H9 (cell line): ENCODE measurements at regions not wholly inside any gene's neighbourhood (a gene's known extent, or its start where the extent isn't known, plus 50 kb on each side); places are given as distances from the start of the nearest gene placed in this dataset.
"Not testable (repeated sequence)": the region's sequence is repeated elsewhere in the genome, so short reads cannot be mapped to it uniquely, and the experiment has no call there.

Experiments
- DNase-seq: peaks from one replicate; pipeline ENCODE4 v3.0.0-alpha.2; 2017
- H2AFZ ChIP-seq: one replicate; pipeline ENCODE4 v1.6.1; 2013; ENCODE audit warnings: mild to moderate bottlenecking, low read length, control low read depth, moderate library complexity
- H2AK5ac ChIP-seq: 2 replicates; pipeline ENCODE4 v1.6.1; 2013; ENCODE audit warnings: low read length, control low read depth, mixed read lengths; ENCODE audit not compliant: insufficient read length
- H2BK120ac ChIP-seq: one replicate; pipeline ENCODE4 v1.6.1; 2013; ENCODE audit warnings: low read depth, mild to moderate bottlenecking, low read length, control low read depth, inconsistent platforms; ENCODE audit not compliant: poor library complexity, severe bottlenecking
- H2BK12ac ChIP-seq: 2 replicates; pipeline ENCODE4 v1.6.1; 2013; ENCODE audit warnings: low read length, control low read depth, mixed read lengths, low read depth; ENCODE audit not compliant: insufficient read length
- H2BK15ac ChIP-seq: 2 replicates; pipeline ENCODE4 v1.6.1; 2013; ENCODE audit warnings: low read depth, low read length, control low read depth
- H2BK20ac ChIP-seq: one replicate; pipeline ENCODE4 v1.6.1; 2013; ENCODE audit warnings: low read depth, mild to moderate bottlenecking, low read length, control low read depth, inconsistent platforms; ENCODE audit not compliant: poor library complexity, severe bottlenecking
- H2BK5ac ChIP-seq: 2 replicates; pipeline ENCODE4 v1.6.1; 2013; ENCODE audit warnings: low read length, control low read depth, mixed read lengths; ENCODE audit not compliant: insufficient read length
- H3K14ac ChIP-seq: 2 replicates; pipeline ENCODE4 v1.6.1; 2013; ENCODE audit warnings: low read length, control low read depth; ENCODE audit not compliant: insufficient read depth
- H3K18ac ChIP-seq: 2 replicates; pipeline ENCODE4 v1.6.1; 2013; ENCODE audit warnings: low read depth, mild to moderate bottlenecking, mixed read lengths, low read length, control low read depth; ENCODE audit not compliant: insufficient read length
- H3K23ac ChIP-seq: 2 replicates; pipeline ENCODE4 v1.6.1; 2013; ENCODE audit warnings: low read length, control low read depth, mixed read lengths, low read depth; ENCODE audit not compliant: insufficient read length
- H3K23me2 ChIP-seq: 2 replicates; pipeline ENCODE4 v1.6.1; 2013; ENCODE audit warnings: low read depth, mild to moderate bottlenecking, mixed read lengths, low read length, control low read depth; ENCODE audit not compliant: insufficient read length, poor library complexity, severe bottlenecking
- H3K27ac ChIP-seq: 2 replicates; pipeline ENCODE4 v1.5.1; 2013; ENCODE audit warnings: low read length, control low read depth, mixed read lengths, low read depth; ENCODE audit not compliant: insufficient read length
- H3K27me3 ChIP-seq: 2 replicates; pipeline ENCODE4 v1.6.1; 2013; ENCODE audit warnings: low read length, control low read depth, inconsistent platforms; ENCODE audit not compliant: insufficient read depth
- H3K4ac ChIP-seq: 2 replicates; pipeline ENCODE4 v1.6.1; 2013; ENCODE audit warnings: low read depth, mild to moderate bottlenecking, control low read depth, inconsistent platforms, low read length, moderate library complexity
- H3K4me1 ChIP-seq: 2 replicates; pipeline ENCODE4 v1.6.1; 2013; ENCODE audit warnings: low read length, control low read depth, inconsistent platforms; ENCODE audit not compliant: insufficient read depth
- H3K4me2 ChIP-seq: 2 replicates; pipeline ENCODE4 v1.6.1; 2013; ENCODE audit warnings: low read length, control low read depth, mixed read lengths; ENCODE audit not compliant: insufficient read length, insufficient read depth
- H3K56ac ChIP-seq: 2 replicates; pipeline ENCODE4 v1.6.1; 2013; ENCODE audit warnings: low read depth, mild to moderate bottlenecking, mixed read lengths, low read length, control low read depth; ENCODE audit not compliant: insufficient read length
- H3K79me1 ChIP-seq: 2 replicates; pipeline ENCODE4 v1.6.1; 2013; ENCODE audit warnings: low read depth, mild to moderate bottlenecking, moderate library complexity, low read length, control low read depth, inconsistent platforms; ENCODE audit not compliant: insufficient read depth, poor library complexity, severe bottlenecking
- H3K79me2 ChIP-seq: 2 replicates; pipeline ENCODE4 v1.6.1; 2013; ENCODE audit warnings: low read length, control low read depth, inconsistent platforms; ENCODE audit not compliant: insufficient read depth
- H3K9ac ChIP-seq: 2 replicates; pipeline ENCODE4 v1.6.1; 2013; ENCODE audit warnings: low read length, control low read depth, mixed read lengths; ENCODE audit not compliant: insufficient read length; ENCODE audit errors: extremely low read depth
- H3K9me3 ChIP-seq: one replicate; pipeline ENCODE4 v1.6.1; 2013; ENCODE audit warnings: low read depth, low read length, inconsistent platforms; ENCODE audit not compliant: control insufficient read depth
- H3T11ph ChIP-seq: one replicate; pipeline ENCODE4 v1.6.1; 2013; ENCODE audit warnings: mild to moderate bottlenecking, low read length, control low read depth, inconsistent platforms
- H4K20me1 ChIP-seq: one replicate; pipeline ENCODE4 v1.6.1; 2013; ENCODE audit not compliant: control insufficient read depth, insufficient read length, insufficient read depth
- H4K5ac ChIP-seq: 2 replicates; pipeline ENCODE4 v1.6.1; 2013; ENCODE audit warnings: low read depth, mild to moderate bottlenecking, mixed read lengths, low read length, control low read depth; ENCODE audit not compliant: insufficient read length
- H4K8ac ChIP-seq: replicated peaks from 2 replicates; pipeline ENCODE4 v1.6.1; 2013; ENCODE audit warnings: low read length, control low read depth, mixed read lengths, low read depth; ENCODE audit not compliant: insufficient read length
- H4K91ac ChIP-seq: 2 replicates; pipeline ENCODE4 v1.6.1; 2013; ENCODE audit warnings: low read depth, mild to moderate bottlenecking, moderate library complexity, mixed read lengths, low read length, control low read depth; ENCODE audit not compliant: insufficient read length
- H3K27ac Mint-ChIP-seq, 3 experiments: 2 replicates in 2 of 3; 3 replicates in 1 of 3; pipeline ENCODE4 v1.8.0; 2020 to 2021; ENCODE audit warnings: mixed read lengths in 3 of 3, mild to moderate bottlenecking in 1 of 3, moderate library complexity in 1 of 3
- H3K27me3 Mint-ChIP-seq: 2 replicates; pipeline ENCODE4 v1.8.0; 2021; ENCODE audit warnings: low read depth, mild to moderate bottlenecking, moderate library complexity, mixed read lengths
- H3K36me3 Mint-ChIP-seq, 3 experiments: 2 replicates in 2 of 3; 3 replicates in 1 of 3; pipeline ENCODE4 v1.8.0; 2020 to 2021; ENCODE audit warnings: low read depth in 3 of 3, mixed read lengths in 3 of 3; ENCODE audit not compliant: insufficient read depth in 1 of 3
- H3K4me1 Mint-ChIP-seq, 2 experiments: 2 replicates each; pipeline ENCODE4 v1.8.0; 2020; ENCODE audit warnings: mixed read lengths in 2 of 2
- H3K4me3 Mint-ChIP-seq, 2 experiments: 2 replicates in 1 of 2; 3 replicates in 1 of 2; pipeline ENCODE4 v1.8.0; 2020 to 2021; ENCODE audit warnings: mild to moderate bottlenecking in 2 of 2, mixed read lengths in 2 of 2, moderate library complexity in 1 of 2
- H3K9me3 Mint-ChIP-seq, 2 experiments: 2 replicates in 1 of 2; 3 replicates in 1 of 2; pipeline ENCODE4 v1.8.0; 2020; ENCODE audit warnings: mild to moderate bottlenecking in 2 of 2, mixed read lengths in 2 of 2, moderate library complexity in 1 of 2
- WGBS: extraction: QIAGEN DNeasy Blood & Tissue Kit; methylation state at CpG from one replicate; pipeline ENCODE4 v1.1.7; 2013; ENCODE audit warnings: missing lambda C conversion rate, low lambda C conversion rate, mixed read lengths; ENCODE audit not compliant: insufficient read length; ENCODE audit errors: extremely low coverage; 5-methylcytosine and 5-hydroxymethylcytosine counted together

- not testable (repeated sequence) for H3K79me1 ChIP-seq, H2AFZ ChIP-seq, H2AK5ac ChIP-seq, H3K4me2 ChIP-seq, H2BK20ac ChIP-seq, H2BK12ac ChIP-seq, H4K91ac ChIP-seq, H4K5ac ChIP-seq, H2BK15ac ChIP-seq, H3K27me3 ChIP-seq, H4K20me1 ChIP-seq, H3K9ac ChIP-seq, H3K79me2 ChIP-seq, H3K4ac ChIP-seq, H3K23me2 ChIP-seq, H3K9me3 ChIP-seq, H3K18ac ChIP-seq, H3T11ph ChIP-seq, H3K23ac ChIP-seq, H3K4me1 ChIP-seq, H2BK120ac ChIP-seq, H3K14ac ChIP-seq, H4K8ac ChIP-seq, H3K27ac ChIP-seq, DNase-seq, H3K36me3 Mint-ChIP-seq, H2BK5ac ChIP-seq, H3K56ac ChIP-seq
- Mint-ChIP-seq H3K4me3 (peak overlapping the region in 1 of 2 experiments; percentile 65; a peak in 2 of 5 replicates), H3K27ac (peak overlapping the region in 1 of 3 experiments; percentile 22; a peak in 1 of 7 replicates), H3K4me1 (peaks cover 16 to 24% of the 10 kb centered on the region in 2 experiments), H3K27me3 (peaks cover 16% of the 10 kb centered on the region), H3K9me3 (peaks cover 7 to 11% of the 10 kb centered on the region in 2 experiments; a peak in 4 of 5 replicates)
- WGBS, result no CpG with 5 or more reads among the region's 21 CpGs
These were observed 464.6 kb upstream of the ZNG1F start for GRCh38 chr9:41653560-41654340.

GRCh38 chr9:41652800-41653199, 463.7 kb upstream of the ZNG1F start:
- H3K4me1 ChIP-seq, H3K23ac ChIP-seq, H3T11ph ChIP-seq, H2BK15ac ChIP-seq, H3K4me2 ChIP-seq, H3K79me2 ChIP-seq, DNase-seq, H2BK20ac ChIP-seq, H3K9ac ChIP-seq, H2BK12ac ChIP-seq, H4K5ac ChIP-seq, H3K56ac ChIP-seq, H3K27ac Mint-ChIP-seq, H2BK120ac ChIP-seq, H4K20me1 ChIP-seq, H3K4ac ChIP-seq, H3K23me2 ChIP-seq, H4K8ac ChIP-seq, H2BK5ac ChIP-seq, H3K79me1 ChIP-seq, H2AK5ac ChIP-seq, H3K4me3 Mint-ChIP-seq, H3K27me3 ChIP-seq, H4K91ac ChIP-seq, H3K36me3 Mint-ChIP-seq, H3K27ac ChIP-seq, H2AFZ ChIP-seq, H3K9me3 ChIP-seq, H3K18ac ChIP-seq, H3K14ac ChIP-seq: not testable (repeated sequence)
- H3K4me1 Mint-ChIP-seq, result peaks cover 16 to 24% of the 10 kb centered on the region in 2 experiments
- no CpG with 5 or more reads among the region's 17 CpGs for WGBS
- H3K9me3 Mint-ChIP-seq, result peaks cover 5 to 11% of the 10 kb centered on the region in 2 experiments; a peak in 3 of 5 replicates
- peaks cover 13% of the 10 kb centered on the region for H3K27me3 Mint-ChIP-seq
